Activated CD4-positive, alpha-beta T cell treated with anti-CD3 and anti-CD28 coated beads, Interleukin-2, Interleukin-6, amounts not matched to agents 100 ng/mL and 50 ng/mL, durations not matched to agents 16 hours and 8 hours (primary cell): ENCODE measurements at regions not wholly inside any gene's neighbourhood (a gene's known extent, or its start where the extent isn't known, plus 50 kb on each side); places are given as distances from the start of the nearest gene placed in this dataset.

Source experiments
- DNase-seq: peaks from one replicate; pipeline ENCODE4 v3.0.0-alpha.2; 2020

DNA sequence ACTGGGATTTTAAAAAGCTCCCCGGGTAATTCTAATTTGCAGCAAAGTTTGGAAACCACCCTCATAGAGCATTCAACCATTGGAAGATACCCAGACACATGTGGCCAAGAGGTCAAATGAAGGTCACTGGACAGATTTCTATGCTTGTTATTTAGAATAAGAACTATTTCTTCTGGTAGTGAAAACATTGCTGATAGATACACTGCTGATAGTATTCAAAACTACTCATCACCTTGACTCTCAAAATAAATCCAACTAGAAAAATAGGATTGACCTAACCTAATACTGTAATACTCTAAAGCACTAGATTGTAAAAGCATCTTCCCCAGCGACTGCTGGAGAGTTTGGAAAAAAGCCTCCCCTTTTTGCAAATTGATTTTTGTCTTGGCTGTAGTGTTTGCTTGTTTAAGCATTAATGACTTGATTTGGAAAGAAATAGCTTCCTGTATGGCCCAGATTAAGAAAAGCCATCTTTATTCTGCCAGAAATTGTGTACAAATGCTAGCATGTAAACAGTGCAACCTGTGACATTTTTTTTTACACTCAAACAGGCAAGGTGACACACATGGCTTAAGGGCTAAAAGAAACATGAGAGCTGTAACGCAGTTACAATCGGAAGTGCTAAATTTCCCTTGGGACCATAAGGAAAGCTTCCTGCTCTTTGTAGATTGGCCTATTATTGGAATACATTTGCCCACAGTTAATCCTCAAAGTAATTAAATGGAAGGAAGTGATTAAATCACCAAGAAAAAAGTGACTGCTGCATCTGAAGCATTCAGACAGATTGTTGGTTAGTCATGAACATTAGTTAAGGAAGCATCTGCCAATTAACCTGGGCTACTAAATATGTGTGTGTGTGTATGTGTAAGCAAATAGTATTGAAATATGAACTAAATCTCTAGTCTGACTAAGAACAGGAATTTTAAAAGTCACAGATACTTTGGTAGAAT is 356.5 kb upstream of the ATP2B1 start:
- DNase-seq: no peak

DNA sequence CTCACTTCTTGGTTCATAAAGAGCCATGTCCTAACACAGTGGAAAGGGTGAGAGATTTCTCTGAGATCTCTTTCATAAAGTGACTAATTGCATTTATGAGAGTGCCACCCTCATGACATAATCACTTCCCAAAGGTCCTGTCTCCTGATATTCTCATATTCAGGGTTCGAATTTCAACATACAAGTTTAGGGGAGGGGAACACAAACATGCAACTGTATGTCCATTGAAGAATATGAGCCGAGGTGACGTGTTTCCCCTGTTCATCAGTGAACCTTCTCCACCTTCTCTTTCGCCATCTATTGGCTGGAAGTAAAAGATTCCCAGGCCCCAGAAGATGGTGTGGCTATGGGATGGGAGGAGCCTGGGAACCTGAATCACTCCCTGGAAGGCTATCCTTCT is 354.2 kb upstream of the ATP2B1 start:
- DNase-seq: no peak

DNA sequence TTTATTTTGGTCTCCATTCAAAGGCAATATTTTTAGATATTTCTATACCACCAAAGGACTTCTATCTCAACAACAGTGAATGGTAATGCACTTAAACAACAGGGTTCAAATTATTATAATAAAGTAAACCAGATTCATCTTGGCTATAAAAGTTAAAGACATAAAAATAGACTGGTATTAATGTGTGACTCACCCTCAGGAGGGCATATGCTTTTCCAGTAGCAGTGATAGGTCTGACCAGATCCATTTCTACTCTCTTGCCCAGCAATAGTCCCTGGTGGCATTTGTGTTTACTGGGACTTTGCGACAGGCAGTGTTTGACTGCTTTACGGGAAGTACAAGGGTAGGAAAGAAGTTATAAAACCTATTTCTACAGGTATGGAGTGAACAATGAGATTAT is 353.2 kb upstream of the ATP2B1 start:
- no peak for DNase-seq

DNA sequence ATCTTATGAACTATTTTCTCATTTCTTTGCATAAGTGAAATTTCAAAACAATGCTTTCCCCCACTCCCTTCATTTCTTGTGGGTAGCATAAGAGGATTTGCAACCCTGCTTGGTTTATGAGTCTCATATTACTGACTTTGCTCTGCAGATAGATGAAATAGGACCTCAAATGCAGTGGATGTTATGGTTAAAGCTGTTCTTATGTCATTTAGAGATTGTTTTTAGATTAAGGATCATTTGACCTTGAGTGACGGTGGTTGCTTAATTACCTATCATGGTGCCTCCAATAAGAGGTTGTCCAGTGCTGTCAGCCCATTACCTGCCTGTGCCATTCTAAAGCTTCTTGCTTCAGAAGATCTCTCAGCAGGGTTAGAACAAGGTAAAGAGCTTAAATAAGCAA is 351.4 kb upstream of the ATP2B1 start:
- DNase-seq: no peak

DNA sequence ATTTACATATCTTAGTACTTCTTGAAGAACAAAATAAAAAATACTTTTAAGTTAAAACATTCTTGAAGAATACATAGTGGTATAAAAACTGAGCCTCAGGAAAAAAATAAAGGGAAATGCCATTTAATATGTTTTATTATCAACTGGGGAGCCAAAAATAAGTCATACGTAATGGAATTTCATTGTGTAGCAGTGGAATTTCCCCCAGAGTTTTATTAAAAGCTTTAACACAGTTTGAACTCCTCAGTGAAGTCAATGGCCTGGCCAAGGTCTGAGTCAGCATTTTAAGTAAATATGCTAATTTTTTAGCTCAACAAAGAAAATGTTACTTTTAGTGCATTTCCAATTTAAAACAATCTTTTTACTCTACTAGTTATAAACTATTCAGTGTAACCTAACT is 350.1 kb upstream of the ATP2B1 start:
- DNase-seq: no peak

DNA sequence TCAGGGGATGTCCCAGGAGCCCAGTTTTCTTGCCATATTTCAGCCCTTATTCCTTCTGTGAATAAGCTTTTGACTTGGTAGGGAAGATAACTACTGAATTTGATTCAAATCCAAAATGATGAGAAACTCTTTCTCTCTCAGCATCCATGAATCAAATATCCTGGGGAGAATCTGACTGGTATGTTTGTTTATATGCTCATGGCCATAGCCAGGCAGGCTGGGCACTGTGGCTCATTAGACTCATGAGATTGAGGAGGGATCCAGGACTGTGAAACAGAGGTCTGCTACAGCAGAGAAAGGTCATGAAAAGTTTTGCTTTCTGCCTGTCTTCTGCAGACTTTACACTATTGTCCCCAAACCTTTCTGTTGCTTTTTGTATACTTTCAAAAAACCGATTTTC is 346.4 kb upstream of the ATP2B1 start:
- no peak for DNase-seq

DNA sequence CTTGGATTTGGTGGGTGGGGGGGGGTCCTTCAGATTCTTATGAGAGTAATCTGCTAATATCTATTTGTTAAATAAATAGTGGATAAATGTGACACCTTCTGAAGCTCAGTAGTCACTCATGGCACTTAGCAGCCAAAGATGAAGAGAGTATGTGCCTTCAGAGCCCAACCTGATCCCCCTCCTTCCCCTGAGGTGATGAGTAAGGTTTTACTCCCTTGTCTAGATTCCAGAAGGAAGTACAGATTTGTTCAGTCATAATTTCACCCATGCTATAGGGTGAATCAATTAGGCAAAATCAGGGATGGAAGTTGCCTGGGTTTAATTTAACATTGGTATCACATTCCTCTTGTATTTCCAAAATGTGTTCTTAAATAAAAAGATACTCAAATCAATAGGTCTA is 340.3 kb upstream of the ATP2B1 start:
- DNase-seq: no peak

DNA sequence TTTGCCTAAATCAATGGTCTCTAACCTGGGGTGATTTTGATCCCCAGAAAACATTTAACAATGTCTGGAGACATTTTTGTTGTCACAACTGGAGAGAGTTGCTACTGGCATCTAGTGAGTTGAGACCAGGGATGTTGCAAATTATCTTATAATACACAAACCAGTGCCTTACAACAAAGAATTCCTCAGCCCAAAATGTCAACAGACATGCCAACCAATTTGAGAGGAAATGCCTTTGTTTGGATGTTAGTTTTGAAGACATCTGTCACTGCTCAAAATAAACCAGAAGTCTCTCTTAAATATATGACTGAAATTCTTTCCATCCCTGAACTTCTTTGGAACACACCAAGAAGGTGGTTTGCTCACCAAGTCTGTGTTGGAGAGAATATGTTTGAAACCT is 336.9 kb upstream of the ATP2B1 start:
- DNase-seq: no peak

DNA sequence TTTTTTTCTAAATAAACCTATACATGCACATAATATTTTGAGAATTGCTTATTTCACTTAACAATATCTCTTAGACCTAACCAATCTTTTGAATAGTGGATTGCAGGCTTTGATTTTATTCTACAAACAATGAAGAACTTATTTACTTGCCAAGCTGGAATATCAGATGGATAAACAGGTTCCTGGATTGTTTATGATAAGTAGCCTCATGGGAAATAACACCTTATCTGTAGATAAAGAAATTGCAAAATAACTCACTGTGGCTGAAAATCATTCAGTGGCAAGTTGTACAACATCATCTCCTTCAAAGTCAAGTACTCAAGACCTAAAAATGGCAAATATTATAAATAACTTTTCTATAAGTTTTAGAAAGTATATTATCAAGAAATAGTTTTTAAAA is 335.4 kb upstream of the ATP2B1 start:
- DNase-seq: no peak

DNA sequence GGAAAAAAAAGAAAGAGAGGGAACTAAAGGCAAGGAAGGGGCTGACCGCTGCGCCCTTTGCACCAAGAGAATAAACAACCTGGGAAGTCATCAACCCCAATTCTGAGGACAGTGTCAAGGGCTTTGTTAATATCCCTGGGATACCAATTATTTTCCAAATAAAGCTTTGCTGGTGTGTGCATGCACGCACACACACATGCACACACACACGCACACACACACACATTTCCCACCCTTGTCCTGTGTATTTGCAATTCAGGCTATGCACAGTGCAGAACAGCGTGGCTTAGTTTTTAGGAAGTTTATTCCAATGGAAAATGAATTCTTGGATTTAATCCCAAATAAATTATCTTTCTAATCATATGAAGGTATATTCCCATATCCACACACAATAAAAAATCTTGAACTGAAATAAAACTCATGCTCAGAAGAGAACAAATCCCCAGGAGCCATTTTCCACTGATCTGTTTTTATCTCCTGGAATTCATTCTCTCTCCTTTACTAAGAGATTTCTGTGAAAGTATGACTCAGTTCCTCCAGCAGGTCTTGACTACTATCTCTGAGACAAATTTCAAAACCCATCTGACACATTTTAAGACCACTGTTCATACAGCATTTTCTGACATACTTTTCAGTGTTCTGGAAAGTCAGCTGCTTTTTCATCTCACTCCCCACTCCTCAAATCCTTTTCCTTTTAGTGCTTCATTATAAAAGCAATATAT is 334.4 kb upstream of the ATP2B1 start:
- peak; percentile 80 for DNase-seq

DNA sequence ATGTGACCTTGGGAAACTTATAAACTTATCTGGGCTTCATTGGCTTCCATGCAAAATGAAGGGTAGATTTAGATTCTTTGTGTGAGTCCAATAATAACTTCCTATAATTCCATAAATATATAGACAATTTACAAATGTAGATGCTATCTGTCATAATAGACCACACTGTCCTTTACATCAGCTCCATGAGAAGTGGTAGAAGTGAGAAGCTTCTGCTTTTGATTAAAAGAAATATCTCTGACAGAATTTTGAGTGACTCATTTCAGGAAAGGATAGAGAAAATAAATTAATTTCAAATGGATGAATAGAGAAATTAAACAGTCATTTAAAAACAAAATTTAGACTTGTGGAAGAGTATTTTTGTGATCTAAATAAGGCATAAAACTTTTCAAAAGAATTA is 329.7 kb upstream of the ATP2B1 start:
- no peak for DNase-seq

DNA sequence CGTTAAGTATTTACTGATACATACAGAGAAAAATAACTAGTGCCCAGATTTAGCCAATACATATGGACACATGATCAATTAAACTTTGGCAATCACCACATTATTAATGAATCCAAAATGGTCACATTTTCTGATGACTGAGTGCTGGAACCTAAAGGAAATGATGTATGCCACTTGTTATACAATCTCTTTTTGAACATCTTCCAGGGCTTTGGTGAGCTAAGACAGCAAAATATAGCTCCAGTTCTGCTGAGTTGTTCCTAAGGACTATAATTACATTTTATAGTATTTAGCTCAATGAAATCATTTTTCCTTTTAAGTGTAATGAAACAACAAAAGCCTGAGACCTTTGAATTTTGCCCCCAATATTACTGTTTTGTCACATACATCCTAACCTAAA is 329.1 kb upstream of the ATP2B1 start:
- DNase-seq: no peak

DNA sequence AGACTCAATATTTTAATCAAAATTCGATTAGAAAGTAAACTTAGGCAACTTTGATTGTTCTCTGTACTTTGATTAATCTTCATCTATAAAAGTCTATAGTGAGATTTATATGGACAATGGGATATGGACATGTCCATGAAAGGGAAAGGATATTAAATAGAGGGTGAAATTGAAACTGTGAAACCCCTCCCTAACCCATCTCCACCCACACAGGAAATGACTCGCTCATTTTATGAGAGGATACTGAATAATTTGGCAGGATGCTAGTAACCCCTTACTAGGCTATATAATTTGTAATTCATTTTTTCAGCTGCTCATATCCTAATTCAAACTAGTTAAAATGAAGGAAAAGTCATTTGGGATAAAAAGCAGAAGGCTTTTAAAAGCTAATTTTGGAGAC is 328.0 kb upstream of the ATP2B1 start:
- DNase-seq: peak; percentile 21

DNA sequence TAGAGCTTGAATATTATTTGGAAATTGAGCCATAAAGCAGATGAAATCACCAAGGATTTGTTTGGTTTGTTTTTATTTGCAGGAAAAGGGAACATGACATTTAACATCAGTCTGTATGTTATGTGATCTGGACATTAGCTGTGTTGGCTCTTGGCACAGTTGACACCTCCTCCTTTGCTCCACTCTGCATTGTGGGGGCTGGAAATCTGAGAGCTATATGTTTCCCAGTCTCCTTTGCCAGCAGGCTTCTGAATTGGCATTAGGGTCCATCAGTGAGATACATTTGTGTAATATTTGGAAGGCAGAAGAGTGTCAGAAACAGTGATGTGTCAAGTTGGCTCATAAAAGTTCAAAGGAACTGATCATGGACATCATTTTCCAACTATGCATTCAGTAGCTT is 322.1 kb upstream of the ATP2B1 start:
- DNase-seq: no peak

DNA sequence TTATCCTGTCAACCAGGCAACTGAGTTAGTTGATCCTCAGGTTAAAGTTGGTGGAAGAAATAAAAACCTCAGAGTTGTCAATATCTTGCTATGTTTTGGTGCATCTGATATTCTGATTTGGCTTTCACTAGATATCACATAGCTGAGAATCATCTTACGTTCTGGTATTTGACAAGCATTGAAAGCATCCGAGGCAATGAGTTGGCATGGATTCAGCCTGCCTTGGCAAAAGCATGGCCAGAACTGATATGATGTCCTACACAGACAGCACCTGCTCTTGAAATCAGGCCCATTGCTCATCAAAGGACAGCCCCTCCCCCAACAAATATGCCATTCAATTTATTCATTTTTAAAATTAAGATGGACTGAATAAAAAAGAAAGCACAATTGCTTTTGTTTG is 320.7 kb upstream of the ATP2B1 start:
- DNase-seq: no peak

DNA sequence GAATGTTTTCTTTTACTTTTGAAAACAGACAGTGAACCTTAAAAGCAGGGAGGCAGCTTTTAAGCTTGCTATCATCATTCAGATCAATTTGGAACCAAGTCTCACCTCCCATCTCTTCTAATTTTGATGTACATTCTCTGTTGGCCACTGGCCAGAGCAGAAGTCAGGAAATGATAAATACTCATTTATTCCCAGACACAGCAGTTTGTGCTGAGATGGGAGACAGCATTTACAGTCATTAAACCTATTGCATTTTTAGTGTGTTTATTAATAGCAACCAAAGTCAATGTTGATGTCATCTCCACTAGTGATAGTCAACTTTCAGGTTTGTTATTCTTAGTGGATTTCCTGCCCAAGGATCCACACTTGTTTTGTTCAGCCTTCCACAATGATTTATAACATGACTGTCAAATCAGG is 320.0 kb upstream of the ATP2B1 start:
- peak; percentile 28 for DNase-seq

DNA sequence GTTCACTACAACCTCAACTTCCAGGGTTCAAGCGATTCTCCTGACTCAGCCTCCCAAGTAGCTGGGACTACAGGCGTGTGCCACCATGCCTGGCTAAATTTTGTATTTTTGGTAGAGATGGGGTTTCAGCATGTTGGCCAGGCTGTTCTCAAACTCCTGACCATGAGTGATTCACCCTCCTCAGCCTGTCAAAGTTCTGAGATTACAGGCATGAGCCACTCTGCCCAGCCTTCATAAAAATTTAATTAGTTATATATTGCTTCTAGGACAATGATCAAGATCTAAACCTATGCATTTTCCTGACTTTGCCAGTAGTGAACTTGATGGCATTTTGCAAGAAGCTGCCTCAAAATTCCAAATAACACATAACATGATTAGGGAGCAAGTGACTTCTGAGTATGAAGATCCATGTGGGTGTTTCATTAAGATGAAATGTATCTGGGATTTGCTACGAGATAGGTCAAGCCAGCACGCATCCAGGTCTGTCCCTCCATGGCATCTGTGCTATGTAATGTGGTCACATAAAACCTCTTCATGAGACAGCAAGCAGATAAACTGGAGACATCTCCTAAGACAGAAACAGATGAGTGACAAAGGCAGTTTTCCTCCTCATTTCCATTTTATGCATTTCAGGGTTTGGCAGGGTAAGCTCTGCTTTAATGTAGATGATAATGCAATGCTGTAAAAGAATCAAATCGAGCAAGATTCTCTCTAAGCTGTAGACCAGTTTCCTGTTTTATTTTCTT is 319.4 kb upstream of the ATP2B1 start:
- DNase-seq: no peak

DNA sequence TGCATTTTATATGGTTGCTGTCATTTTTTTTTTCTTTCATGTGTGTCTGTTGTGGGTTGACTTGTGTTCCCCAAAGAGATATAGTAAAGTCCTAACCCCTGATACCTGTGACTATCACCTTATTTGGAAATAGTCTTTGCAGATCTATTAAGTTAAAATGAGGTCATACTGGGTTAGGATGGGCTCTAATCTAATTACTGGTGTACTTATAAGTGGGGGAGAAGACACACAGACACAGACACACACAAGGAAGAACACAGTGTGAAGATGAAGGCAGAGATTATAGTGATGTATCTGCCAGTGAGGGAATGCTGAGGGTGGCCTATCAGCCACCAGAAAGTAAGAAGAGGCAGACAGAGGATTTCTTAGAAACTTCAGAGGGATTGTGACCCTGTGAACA is 318.4 kb upstream of the ATP2B1 start:
- no peak for DNase-seq

DNA sequence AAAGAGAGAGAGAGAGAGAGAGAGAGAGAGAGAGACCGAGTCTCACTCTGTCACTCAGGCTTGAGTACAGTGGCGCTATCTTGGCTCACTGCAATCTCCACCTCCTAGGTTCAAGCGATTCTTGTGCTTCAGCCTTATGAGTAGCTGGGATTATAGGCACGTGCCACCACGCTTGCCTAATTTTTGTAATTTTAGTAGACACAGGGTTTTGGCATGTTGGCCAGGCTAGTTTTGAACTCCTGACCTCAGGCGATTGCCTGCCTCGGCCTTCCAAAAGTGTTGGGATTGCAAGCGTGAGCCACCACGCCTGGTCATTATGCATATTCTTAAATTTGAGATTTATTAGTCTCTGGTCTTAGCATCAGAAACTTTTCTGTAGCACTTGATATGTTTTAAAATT is 317.9 kb upstream of the ATP2B1 start:
- no peak for DNase-seq

DNA sequence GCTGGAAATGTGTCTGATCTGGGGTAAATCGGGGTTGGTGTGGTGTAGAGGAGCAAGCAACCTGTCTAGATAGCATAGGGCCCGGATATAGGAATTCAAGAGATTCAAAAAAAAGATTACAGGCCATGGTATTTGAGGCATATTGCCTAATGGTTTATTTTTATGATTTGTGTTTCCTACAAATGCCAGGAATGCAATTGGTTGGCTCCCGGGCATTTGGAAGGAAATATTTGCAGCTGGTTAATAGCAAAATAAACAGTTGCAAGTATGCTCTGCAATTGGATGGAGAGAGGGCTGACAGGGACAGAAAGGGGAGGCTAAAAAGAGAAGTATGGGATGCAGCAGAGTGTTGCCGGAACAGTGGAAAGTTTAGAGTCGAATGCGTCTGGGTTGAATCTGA is 315.6 kb upstream of the ATP2B1 start:
- no peak for DNase-seq

DNA sequence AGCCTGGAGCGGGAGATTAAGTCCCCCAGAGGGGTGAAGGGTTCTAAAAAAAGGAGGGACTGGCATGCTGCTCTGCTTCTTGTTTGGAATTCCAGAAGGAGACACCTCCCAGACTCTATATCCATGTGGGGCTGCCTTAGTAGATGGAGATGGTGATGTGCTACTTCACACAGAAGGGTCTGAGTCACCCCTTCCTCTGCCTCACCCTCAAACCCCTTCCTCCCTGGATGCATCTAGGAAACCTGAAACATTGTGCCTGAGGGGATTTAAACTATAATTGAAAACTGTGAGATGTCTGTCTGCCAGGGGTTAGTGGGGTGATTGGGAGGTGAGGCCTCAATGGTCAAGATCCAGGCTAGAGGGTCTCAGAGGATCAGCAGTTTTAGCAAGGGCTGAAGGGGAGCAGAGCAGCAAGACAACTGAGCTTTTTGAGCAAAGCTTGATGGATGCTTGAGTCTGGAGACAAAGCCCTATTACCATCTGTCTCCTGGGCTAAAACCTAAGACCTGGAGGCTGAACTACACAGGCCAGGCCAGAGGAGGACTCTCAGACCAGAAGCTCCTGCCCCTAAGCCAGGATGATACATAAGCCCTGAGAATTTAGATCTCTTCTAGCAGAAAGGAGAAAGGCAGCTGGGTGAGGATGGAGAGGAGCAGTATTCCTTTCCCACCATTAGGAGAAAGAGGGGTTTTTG is 314.7 kb upstream of the ATP2B1 start:
- no peak for DNase-seq

DNA sequence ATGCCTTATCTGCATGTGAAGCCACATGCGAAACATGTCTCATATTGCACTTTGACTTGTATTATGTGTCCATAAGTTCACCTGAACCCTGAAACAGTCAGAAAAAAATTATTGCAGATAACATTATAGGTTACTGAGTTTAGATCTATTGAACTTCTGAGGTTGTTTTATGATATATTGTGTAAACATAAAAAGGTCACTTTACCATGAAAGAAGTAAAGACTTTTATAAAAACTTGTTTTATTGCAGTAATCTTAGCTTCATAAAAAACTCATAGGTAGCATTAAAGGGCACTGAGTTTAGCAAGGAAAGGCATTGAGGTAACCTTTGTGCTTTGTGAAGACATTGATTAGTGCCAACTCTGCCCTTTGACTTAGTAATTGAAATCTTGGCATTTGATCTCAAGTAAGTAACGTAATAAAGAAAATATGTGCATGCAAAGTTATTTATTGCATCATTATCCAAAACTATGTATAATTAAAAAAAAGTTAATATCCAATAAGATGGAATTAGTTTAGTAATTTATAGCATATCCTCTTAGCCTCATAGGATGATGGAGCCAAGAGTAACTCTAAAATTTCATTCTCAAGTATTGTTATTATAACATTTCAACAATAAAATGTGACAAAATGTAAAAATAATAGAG is 313.3 kb upstream of the ATP2B1 start:
- no peak for DNase-seq

DNA sequence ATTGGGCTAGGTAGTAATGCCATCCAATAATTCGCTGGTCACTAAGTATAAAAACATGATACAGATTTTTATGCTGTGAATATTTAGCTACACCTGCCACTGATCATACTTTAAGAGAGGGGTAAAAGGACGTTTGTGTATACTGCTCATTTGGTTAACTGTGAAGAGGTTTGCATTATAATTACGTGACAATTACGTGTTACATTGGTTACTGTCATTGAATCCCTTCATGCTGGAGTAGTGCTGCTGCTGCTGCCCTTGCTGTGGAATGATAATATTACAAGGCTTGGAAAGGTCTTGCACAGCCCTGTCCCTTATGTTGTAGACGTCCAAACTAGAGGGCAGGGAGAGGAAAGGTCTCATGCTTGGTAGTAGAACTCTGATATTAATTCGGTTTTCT is 312.2 kb upstream of the ATP2B1 start:
- no peak for DNase-seq
